DMS 273 (cell line): ENCODE measurements at regions not wholly inside any gene's neighbourhood (a gene's known extent, or its start where the extent isn't known, plus 50 kb on each side); places are given as distances from the start of the nearest gene placed in this dataset.
"Not testable (repeated sequence)": the region's sequence is repeated elsewhere in the genome, so short reads cannot be mapped to it uniquely, and the experiment has no call there.

Experiments
- DNase-seq: peaks from one replicate; lab custom pipeline; 2025; ENCODE audit not compliant: unreplicated experiment; lab: John Stamatoyannopoulos, UW

- DNase-seq = no peak
Observed at GRCh38 chr6:12348530-12349511, 58.7 kb downstream of the EDN1 start.

- DNase-seq = no peak
Observed at GRCh38 chr6:12350644-12351170, 60.5 kb downstream of the EDN1 start.

GRCh38 chr6:12351672-12352071 is 61.5 kb downstream of the EDN1 start:
- DNase-seq = no peak

- DNase-seq = no peak
Observed at GRCh38 chr6:12353731-12354130, 63.6 kb downstream of the EDN1 start.

GRCh38 chr6:12354499-12354898 is 64.3 kb downstream of the EDN1 start:
- no peak for DNase-seq

GRCh38 chr6:12355354-12355753 is 65.2 kb downstream of the EDN1 start:
- no peak for DNase-seq

GRCh38 chr6:12356431-12356830 is 66.3 kb downstream of the EDN1 start:
- DNase-seq = no peak

- DNase-seq = no peak
Observed at GRCh38 chr6:12356983-12357972, 67.1 kb downstream of the EDN1 start.

- DNase-seq = no peak
Observed at GRCh38 chr6:12359036-12359435, 68.9 kb downstream of the EDN1 start.

- DNase-seq = no peak
Observed at GRCh38 chr6:12361042-12361765, 71.0 kb downstream of the EDN1 start.

- DNase-seq = not testable (repeated sequence)
Observed at GRCh38 chr6:12363277-12363650, 73.1 kb downstream of the EDN1 start.

GRCh38 chr6:12363651-12364381 is 73.7 kb downstream of the EDN1 start:
- no peak for DNase-seq

GRCh38 chr6:12364621-12365020 is 74.5 kb downstream of the EDN1 start:
- DNase-seq = no peak

- no peak for DNase-seq
Observed at GRCh38 chr6:12366731-12367130, 76.6 kb downstream of the EDN1 start.

GRCh38 chr6:12367412-12367811 is 77.3 kb downstream of the EDN1 start:
- no peak for DNase-seq

- DNase-seq = no peak
Observed at GRCh38 chr6:12369355-12369754, 79.2 kb downstream of the EDN1 start.

GRCh38 chr6:12369781-12370262 is 79.7 kb downstream of the EDN1 start:
- no peak for DNase-seq

- no peak for DNase-seq
Observed at GRCh38 chr6:12371151-12371550, 81.0 kb downstream of the EDN1 start.

- DNase-seq = no peak
Observed at GRCh38 chr6:12371641-12372146, 81.5 kb downstream of the EDN1 start.

GRCh38 chr6:12379181-12379580 is 89.0 kb downstream of the EDN1 start:
- no peak for DNase-seq
